ENCODE measurements at regions not wholly inside any gene's neighbourhood (a gene's known extent, or its start where the extent isn't known, plus 50 kb on each side); places are given as distances from the start of the nearest gene placed in this dataset.

DNA sequence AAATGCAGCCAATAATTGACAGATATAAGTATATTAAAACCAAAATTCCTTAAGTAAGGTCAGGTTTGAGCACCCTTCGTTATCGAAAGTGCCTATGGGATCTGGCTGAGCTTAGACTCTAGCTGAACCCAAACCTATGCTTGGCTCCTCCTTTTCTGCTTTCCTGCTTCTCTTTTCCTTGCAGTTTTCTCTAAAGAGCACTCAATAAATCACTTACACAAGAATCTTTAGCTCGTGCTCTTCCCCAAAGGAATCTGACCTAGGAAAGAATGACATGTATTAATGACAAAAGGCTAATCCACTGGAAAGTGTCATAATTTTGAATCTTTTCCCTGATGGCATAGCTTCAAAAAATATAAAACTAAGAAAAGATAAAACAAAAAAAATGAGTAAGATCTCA is 282.7 kb downstream of the DKK2 start:
- Mint-ChIP-seq H3K36me3 (ENCODE audit: insufficient read depth in 2 of 2) (no peaks in the 10 kb centered on the region), H3K4me1 (ENCODE audit: low read depth) (no peaks in the 10 kb centered on the region), H3K27me3 (ENCODE audit: low read depth) (no peaks in the 10 kb centered on the region), H3K9me3 (peaks cover under 1 to 6% of the 10 kb centered on the region in 2 donors), H3K4me3 (no peak overlapping the region), H3K27ac (no peak overlapping the region)
- DNase-seq = no peak
- no peak for ATAC-seq (replicated peaks in 1 of 2)

GRCh38 chr4:106746451-106746850 is 289.7 kb downstream of the DKK2 start:
- no peak overlapping the region for H3K4me3 Mint-ChIP-seq
- H3K27me3 Mint-ChIP-seq (ENCODE audit: low read depth) = no peaks in the 10 kb centered on the region
- ATAC-seq (replicated peaks in 1 of 2) = no peak
- H3K36me3 Mint-ChIP-seq (ENCODE audit: insufficient read depth in 2 of 2) = no peaks in the 10 kb centered on the region
- DNase-seq = no peak
- peaks cover 4 to 6% of the 10 kb centered on the region in 2 donors for H3K9me3 Mint-ChIP-seq
- no peaks in the 10 kb centered on the region for H3K4me1 Mint-ChIP-seq (ENCODE audit: low read depth)
- no peak overlapping the region for H3K27ac Mint-ChIP-seq

DNA sequence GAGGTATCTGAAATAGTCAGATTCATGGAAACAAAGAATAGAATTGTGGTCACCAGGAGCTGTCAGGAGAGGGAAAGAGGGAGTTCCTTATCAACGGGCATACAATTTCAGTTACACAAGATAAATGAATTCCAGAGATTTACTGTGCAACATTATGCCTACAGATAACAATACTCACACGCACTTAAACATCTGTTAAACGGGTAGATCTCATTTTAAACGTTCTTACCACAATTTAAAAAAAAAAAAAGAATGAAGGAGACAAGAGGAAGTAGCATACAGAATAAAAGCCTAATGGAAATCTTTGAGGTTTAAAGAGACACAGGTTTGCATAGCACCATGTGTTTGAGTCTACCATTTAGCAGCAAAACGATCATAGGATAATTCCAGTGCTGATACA is 298.0 kb downstream of the DKK2 start:
- Mint-ChIP-seq H3K9me3 (peaks cover 3 to 5% of the 10 kb centered on the region in 2 donors), H3K27ac (no peak overlapping the region), H3K4me1 (ENCODE audit: low read depth) (no peaks in the 10 kb centered on the region), H3K27me3 (ENCODE audit: low read depth) (no peaks in the 10 kb centered on the region), H3K4me3 (no peak overlapping the region), H3K36me3 (ENCODE audit: insufficient read depth in 2 of 2) (no peaks in the 10 kb centered on the region)
- DNase-seq (no peak), ATAC-seq (replicated peaks in 1 of 2) (no peak)

DNA sequence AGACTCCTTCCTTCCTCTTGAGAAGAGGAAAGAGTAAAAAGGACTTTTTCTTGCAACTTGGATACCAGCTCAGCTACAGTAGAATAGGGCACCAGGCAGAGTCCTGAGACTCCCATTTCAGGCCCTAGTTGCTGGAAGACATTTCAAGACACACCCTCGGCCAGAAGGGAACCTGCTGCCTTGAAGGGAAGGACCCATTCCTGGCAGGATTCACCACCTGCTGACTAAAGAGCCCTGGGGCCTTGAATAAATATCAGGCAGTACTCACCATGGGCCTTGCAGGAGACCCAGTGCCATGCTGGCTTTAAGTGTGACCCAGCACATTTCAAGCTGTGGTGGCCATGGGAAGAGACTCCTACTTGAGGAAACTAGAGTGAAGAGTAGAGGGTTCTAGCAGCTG is 317.6 kb downstream of the DKK2 start:
- Mint-ChIP-seq H3K9me3 (peaks cover 0 to 6% of the 10 kb centered on the region in 2 donors), H3K4me1 (ENCODE audit: low read depth) (no peaks in the 10 kb centered on the region), H3K27me3 (ENCODE audit: low read depth) (no peaks in the 10 kb centered on the region), H3K4me3 (no peak overlapping the region), H3K36me3 (ENCODE audit: insufficient read depth in 2 of 2) (no peaks in the 10 kb centered on the region), H3K27ac (no peak overlapping the region)
- DNase-seq (no peak), ATAC-seq (replicated peaks in 1 of 2) (no peak)

- no peak for DNase-seq
- Mint-ChIP-seq H3K27ac (no peak overlapping the region), H3K9me3 (peaks cover 0 to 6% of the 10 kb centered on the region in 2 donors), H3K36me3 (ENCODE audit: insufficient read depth in 2 of 2) (no peaks in the 10 kb centered on the region), H3K4me1 (ENCODE audit: low read depth) (no peaks in the 10 kb centered on the region), H3K27me3 (ENCODE audit: low read depth) (no peaks in the 10 kb centered on the region), H3K4me3 (no peak overlapping the region)
- no peak for ATAC-seq (replicated peaks in 1 of 2)
These were observed 319.0 kb downstream of the DKK2 start for GRCh38 chr4:106717091-106717490.

GRCh38 chr4:106715825-106716224 is 320.3 kb downstream of the DKK2 start:
- Mint-ChIP-seq H3K4me3 (no peak overlapping the region), H3K27ac (no peak overlapping the region), H3K36me3 (ENCODE audit: insufficient read depth in 2 of 2) (no peaks in the 10 kb centered on the region), H3K9me3 (peaks cover 0 to 7% of the 10 kb centered on the region in 2 donors), H3K27me3 (ENCODE audit: low read depth) (no peaks in the 10 kb centered on the region), H3K4me1 (ENCODE audit: low read depth) (no peaks in the 10 kb centered on the region)
- DNase-seq (no peak), ATAC-seq (replicated peaks in 1 of 2) (no peak)

GRCh38 chr4:106708464-106708816 is 327.7 kb downstream of the DKK2 start:
- Mint-ChIP-seq H3K27ac (no peak overlapping the region), H3K4me3 (no peak overlapping the region), H3K4me1 (ENCODE audit: low read depth) (no peaks in the 10 kb centered on the region), H3K36me3 (ENCODE audit: insufficient read depth in 2 of 2) (no peaks in the 10 kb centered on the region), H3K9me3 (peaks cover 0 to 2% of the 10 kb centered on the region in 2 donors), H3K27me3 (ENCODE audit: low read depth) (no peaks in the 10 kb centered on the region)
- no peak for ATAC-seq (replicated peaks in 1 of 2)
- DNase-seq = no peak

DNA sequence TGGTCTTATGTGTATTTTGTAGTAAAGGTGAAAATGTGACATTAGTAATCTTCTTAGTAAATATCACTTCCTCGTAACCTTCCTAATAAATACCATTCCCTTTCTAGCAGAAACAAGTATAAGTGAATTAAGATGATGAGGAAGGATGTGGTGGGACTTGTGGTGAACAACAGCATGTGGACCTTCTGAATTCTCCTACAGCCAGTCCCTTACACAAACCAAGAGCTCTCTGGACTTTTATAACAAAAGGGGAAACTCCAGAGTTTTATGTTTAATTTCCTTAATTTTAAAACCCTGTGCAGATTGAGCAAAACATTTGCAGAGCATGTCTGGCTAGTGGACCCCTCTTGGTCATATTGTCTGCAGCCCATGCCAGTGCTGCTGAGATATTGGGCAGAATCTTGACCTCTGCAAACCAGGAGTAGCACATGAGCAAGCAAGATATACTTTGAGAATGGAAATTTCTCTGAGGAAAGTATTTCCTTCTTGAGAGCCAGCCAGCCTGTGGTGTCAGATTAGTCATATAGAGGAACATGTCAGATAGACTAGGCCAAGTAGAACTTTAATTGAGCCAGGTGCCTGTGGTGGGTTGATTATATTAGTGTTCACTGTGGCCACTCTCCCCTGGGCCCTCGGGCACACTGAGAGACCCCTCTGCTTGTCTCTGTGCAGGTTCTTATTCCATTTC is 328.2 kb downstream of the DKK2 start:
- DNase-seq (no peak), ATAC-seq (replicated peaks in 1 of 2) (no peak)
- Mint-ChIP-seq H3K4me1 (ENCODE audit: low read depth) (no peaks in the 10 kb centered on the region), H3K27ac (no peak overlapping the region), H3K36me3 (ENCODE audit: insufficient read depth in 2 of 2) (no peaks in the 10 kb centered on the region), H3K27me3 (ENCODE audit: low read depth) (no peaks in the 10 kb centered on the region), H3K4me3 (no peak overlapping the region), H3K9me3 (peaks cover 0 to 2% of the 10 kb centered on the region in 2 donors)

- Mint-ChIP-seq H3K4me3 (no peak overlapping the region), H3K27me3 (ENCODE audit: low read depth) (no peaks in the 10 kb centered on the region), H3K27ac (no peak overlapping the region), H3K36me3 (ENCODE audit: insufficient read depth in 2 of 2) (peaks cover 0 to 1% of the 10 kb centered on the region in 2 donors), H3K9me3 (peaks cover 0 to 8% of the 10 kb centered on the region in 2 donors), H3K4me1 (ENCODE audit: low read depth) (no peaks in the 10 kb centered on the region)
- ATAC-seq (replicated peaks in 1 of 2) (no peak), DNase-seq (no peak)
These were observed 331.8 kb downstream of the DKK2 start for GRCh38 chr4:106704253-106704870.

- Mint-ChIP-seq H3K27ac (no peak overlapping the region), H3K4me1 (ENCODE audit: low read depth) (no peaks in the 10 kb centered on the region), H3K27me3 (ENCODE audit: low read depth) (no peaks in the 10 kb centered on the region), H3K4me3 (no peak overlapping the region), H3K9me3 (peaks cover 0 to 10% of the 10 kb centered on the region in 2 donors), H3K36me3 (ENCODE audit: insufficient read depth in 2 of 2) (peaks cover 0 to 1% of the 10 kb centered on the region in 2 donors)
- no peak for ATAC-seq (replicated peaks in 1 of 2)
- DNase-seq = no peak
These were observed 331.7 kb upstream of the GIMD1 start for GRCh38 chr4:106700321-106700720.

DNA sequence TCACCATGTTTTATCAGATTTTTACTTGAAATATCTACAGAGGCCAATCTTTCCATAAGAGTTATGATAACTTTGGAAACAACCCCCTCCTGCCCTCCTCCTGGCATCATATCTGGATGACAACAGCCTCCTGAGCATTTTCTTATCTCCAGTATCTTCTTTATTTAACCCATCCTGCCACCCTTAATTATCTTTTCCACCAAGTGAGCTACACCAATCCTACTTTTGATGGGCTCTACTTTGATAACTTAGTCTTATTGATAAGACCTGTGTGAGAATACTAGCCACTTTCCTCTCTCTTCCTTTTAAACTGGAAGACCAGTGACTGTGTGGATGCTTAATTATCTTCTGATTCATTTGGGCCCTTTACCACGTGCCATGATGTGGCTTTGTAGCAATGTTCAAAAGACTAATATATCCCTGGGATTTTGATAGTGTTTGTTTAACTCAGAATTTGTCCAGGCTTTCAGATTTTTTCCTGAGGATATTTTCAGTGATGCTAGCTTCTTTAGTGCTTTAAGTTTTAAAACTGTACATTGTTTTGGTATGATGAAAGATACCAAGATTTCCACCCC is 330.1 kb upstream of the GIMD1 start:
- Mint-ChIP-seq H3K27ac (no peak overlapping the region), H3K4me1 (ENCODE audit: low read depth) (no peaks in the 10 kb centered on the region), H3K27me3 (ENCODE audit: low read depth) (no peaks in the 10 kb centered on the region), H3K9me3 (peaks cover 4 to 10% of the 10 kb centered on the region in 2 donors), H3K4me3 (no peak overlapping the region), H3K36me3 (ENCODE audit: insufficient read depth in 2 of 2) (peaks cover 0 to 1% of the 10 kb centered on the region in 2 donors)
- DNase-seq (no peak), ATAC-seq (replicated peaks in 1 of 2) (no peak)

GRCh38 chr4:106695501-106696262 is 327.1 kb upstream of the GIMD1 start:
- Mint-ChIP-seq H3K27ac (no peak overlapping the region), H3K36me3 (ENCODE audit: insufficient read depth in 2 of 2) (no peaks in the 10 kb centered on the region), H3K4me1 (ENCODE audit: low read depth) (no peaks in the 10 kb centered on the region), H3K9me3 (peaks cover 1 to 5% of the 10 kb centered on the region in 2 donors), H3K27me3 (ENCODE audit: low read depth) (no peaks in the 10 kb centered on the region), H3K4me3 (no peak overlapping the region)
- ATAC-seq (replicated peaks in 1 of 2) = no peak
- DNase-seq = no peak

GRCh38 chr4:106694232-106694631 is 325.7 kb upstream of the GIMD1 start:
- Mint-ChIP-seq H3K9me3 (peaks cover 4 to 5% of the 10 kb centered on the region in 2 donors), H3K4me3 (no peak overlapping the region), H3K36me3 (ENCODE audit: insufficient read depth in 2 of 2) (no peaks in the 10 kb centered on the region), H3K4me1 (ENCODE audit: low read depth) (no peaks in the 10 kb centered on the region), H3K27me3 (ENCODE audit: low read depth) (no peaks in the 10 kb centered on the region), H3K27ac (no peak overlapping the region)
- no peak for DNase-seq
- no peak for ATAC-seq (replicated peaks in 1 of 2)

Data from activated T-cell treated with anti-CD3 and anti-CD28 coated beads, Interleukin-2, amount 50 U/mL, for 72 hours (primary cell).